ENCODE measurements at regions not wholly inside any gene's neighbourhood (a gene's known extent, or its start where the extent isn't known, plus 50 kb on each side); places are given as distances from the start of the nearest gene placed in this dataset.

DNA sequence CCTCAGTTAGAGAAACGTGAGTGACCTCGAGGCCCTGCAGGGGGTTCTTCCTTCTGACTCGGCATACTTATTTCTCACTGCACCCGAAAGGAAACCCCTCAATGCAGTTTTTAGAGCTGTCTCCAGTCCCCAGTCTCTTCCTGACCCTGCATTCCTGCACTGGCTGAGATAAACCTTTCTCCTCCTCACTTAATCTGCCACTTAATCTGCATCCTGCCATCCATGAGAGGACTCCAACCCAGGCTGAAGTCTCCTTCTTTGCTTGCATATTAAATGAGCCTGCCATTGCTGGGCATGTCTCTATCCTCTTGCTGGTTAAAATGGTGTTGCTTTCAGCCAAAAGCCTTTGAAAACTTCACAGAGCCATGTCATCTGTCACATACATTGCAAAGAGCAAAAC is 125.6 kb upstream of the GATA6 start:
- Histone ChIP-seq H3K36me3 (no peaks in the 10 kb centered on the region), H3K9me3 (no peaks in the 10 kb centered on the region), H3K4me1 (ENCODE audit: control insufficient read depth in 1 of 2, insufficient read depth in 1 of 2, low read depth in 1 of 2, low read length in 1 of 2) (no peaks in the 10 kb centered on the region), H3K27me3 (no peaks in the 10 kb centered on the region), H3K4me3 (ENCODE audit: low read depth in 1 of 2, low read length in 1 of 2) (no peak overlapping the region), H3K27ac (no peak overlapping the region)
- TF ChIP-seq, protein P1, sequence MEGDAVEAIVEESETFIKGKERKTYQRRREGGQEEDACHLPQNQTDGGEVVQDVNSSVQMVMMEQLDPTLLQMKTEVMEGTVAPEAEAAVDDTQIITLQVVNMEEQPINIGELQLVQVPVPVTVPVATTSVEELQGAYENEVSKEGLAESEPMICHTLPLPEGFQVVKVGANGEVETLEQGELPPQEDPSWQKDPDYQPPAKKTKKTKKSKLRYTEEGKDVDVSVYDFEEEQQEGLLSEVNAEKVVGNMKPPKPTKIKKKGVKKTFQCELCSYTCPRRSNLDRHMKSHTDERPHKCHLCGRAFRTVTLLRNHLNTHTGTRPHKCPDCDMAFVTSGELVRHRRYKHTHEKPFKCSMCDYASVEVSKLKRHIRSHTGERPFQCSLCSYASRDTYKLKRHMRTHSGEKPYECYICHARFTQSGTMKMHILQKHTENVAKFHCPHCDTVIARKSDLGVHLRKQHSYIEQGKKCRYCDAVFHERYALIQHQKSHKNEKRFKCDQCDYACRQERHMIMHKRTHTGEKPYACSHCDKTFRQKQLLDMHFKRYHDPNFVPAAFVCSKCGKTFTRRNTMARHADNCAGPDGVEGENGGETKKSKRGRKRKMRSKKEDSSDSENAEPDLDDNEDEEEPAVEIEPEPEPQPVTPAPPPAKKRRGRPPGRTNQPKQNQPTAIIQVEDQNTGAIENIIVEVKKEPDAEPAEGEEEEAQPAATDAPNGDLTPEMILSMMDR (IDR thresholded peaks at IDR 0.05), result no peak

DNA sequence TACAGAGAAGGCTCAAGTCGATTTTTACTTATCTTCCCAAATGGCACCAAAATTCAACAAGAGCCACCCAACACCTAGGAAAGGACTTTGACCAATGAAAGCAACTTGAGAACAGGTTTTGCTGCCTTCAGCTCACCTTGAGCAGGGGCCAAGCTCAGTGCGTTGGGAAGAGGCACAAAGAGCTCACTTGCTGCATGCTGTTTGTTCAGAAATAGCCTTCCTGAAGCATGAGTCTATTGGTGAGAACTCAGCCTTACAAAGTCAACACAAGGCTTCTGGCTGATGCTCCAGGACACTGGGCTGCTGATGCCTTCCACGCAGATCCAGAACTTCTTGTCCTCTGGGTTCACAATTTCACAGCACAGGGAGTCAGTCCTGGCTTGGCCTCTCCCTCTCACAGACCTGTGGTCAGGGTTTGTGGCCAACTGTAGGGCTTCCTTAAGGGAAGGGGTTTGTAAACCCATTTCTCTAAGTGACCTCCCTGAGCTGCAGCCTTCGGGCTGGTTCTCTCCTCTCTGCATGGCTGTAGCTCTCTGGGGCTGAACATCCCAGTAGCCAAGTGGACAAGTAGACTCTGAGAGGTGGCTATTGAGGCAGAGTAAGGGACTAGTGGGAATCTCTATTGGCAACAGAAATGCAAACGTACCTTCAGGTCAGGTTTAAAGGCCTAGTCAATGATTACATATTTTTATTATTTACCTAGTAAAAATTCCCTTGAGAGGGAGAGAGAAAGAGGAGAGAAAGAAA is 124.7 kb upstream of the GATA6 start:
- H3K9me3 ChIP-seq, result no peaks in the 10 kb centered on the region
- TF ChIP-seq, protein P1 (IDR thresholded peaks at IDR 0.05), result no peak
- H3K4me1 ChIP-seq (ENCODE audit: control insufficient read depth in 1 of 2, insufficient read depth in 1 of 2, low read depth in 1 of 2, low read length in 1 of 2), result no peaks in the 10 kb centered on the region
- no peak overlapping the region for H3K27ac ChIP-seq
- H3K36me3 ChIP-seq, result no peaks in the 10 kb centered on the region
- H3K4me3 ChIP-seq (ENCODE audit: low read depth in 1 of 2, low read length in 1 of 2), result no peak overlapping the region
- no peaks in the 10 kb centered on the region for H3K27me3 ChIP-seq

DNA sequence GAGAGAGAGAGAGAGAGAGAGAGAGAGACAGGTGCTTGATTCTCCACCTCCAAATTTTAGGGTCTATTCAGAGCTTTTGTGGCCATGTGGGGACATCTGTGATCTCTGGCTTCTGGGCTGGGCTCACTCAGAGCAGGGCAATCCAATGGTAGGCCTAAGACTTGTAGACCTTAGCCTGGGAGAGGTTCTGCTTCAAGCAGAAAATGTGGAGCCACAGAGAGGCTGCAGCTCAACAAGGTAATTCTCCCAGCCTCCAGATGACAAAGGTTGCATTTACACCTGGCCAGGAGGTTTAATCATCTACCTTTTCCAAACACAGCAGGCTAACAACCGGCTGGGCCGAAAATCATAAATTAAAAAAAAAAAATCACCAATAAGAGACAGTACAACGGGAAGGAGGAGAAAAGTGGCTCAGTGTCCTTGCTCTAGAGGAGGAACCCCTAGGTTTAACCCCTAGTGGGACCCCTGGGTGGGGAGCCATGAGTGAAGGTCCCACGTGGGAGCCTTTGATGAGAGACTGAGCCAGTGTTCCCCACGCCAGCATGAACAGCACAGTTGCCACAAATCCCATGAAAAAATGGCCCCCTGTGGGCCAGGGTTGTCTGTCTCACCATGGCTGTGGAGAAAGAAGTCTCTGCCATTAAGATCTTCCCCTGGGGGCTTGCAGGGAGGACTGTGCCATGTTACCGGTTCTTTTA is 124.0 kb upstream of the GATA6 start:
- Histone ChIP-seq H3K27ac (no peak overlapping the region), H3K9me3 (no peaks in the 10 kb centered on the region), H3K4me3 (ENCODE audit: low read depth in 1 of 2, low read length in 1 of 2) (no peak overlapping the region), H3K27me3 (no peaks in the 10 kb centered on the region), H3K4me1 (ENCODE audit: control insufficient read depth in 1 of 2, insufficient read depth in 1 of 2, low read depth in 1 of 2, low read length in 1 of 2) (no peaks in the 10 kb centered on the region), H3K36me3 (no peaks in the 10 kb centered on the region)
- TF ChIP-seq, protein P1 (IDR thresholded peaks at IDR 0.05), result no peak

DNA sequence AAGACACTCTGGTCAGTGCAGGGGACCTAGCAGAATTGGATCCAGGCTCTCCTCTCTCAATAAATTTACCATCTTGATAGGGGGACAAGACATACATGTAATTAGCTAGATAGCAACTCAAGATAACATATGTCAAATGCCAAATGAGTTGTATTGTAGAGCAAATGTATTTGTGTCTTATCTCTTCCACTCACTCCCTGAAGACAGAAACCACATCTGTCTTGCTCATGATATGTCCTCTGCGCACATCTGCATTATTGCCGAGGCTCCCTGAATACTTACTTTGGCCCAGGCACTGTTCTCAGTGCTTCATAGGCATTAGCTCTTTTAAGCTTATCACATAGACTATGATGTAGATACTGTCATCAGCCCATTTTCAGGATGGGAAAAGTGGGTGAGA is 122.9 kb upstream of the GATA6 start:
- Histone ChIP-seq H3K4me3 (ENCODE audit: low read depth in 1 of 2, low read length in 1 of 2) (no peak overlapping the region), H3K27me3 (no peaks in the 10 kb centered on the region), H3K27ac (no peak overlapping the region), H3K4me1 (ENCODE audit: control insufficient read depth in 1 of 2, insufficient read depth in 1 of 2, low read depth in 1 of 2, low read length in 1 of 2) (no peaks in the 10 kb centered on the region), H3K36me3 (no peaks in the 10 kb centered on the region), H3K9me3 (no peaks in the 10 kb centered on the region)
- TF ChIP-seq, protein P1 (IDR thresholded peaks at IDR 0.05), result no peak

DNA sequence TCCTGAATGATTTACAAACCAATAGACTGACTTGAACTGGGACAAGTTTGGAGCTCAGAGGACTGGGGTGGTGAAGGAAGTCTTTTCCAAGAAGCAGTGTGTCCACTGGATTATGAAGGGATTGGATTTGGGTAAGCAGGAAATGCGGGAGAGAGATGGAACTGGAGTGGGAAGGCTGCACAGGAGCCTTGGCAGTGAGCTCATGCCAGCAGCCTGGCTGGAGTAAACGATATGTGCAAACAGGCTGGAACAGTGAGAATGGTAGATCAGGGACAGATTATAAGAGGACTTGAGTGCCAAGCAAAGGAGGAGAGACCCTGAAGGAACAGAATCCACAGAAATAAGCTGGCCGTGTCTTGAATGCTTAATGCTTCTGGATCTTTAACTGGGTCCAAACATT is 121.9 kb upstream of the GATA6 start:
- TF ChIP-seq, protein P1 (IDR thresholded peaks at IDR 0.05), result no peak
- Histone ChIP-seq H3K27me3 (no peaks in the 10 kb centered on the region), H3K36me3 (no peaks in the 10 kb centered on the region), H3K27ac (no peak overlapping the region), H3K4me3 (ENCODE audit: low read depth in 1 of 2, low read length in 1 of 2) (no peak overlapping the region), H3K4me1 (ENCODE audit: control insufficient read depth in 1 of 2, insufficient read depth in 1 of 2, low read depth in 1 of 2, low read length in 1 of 2) (no peaks in the 10 kb centered on the region), H3K9me3 (no peaks in the 10 kb centered on the region)
